ENCODE measurements at regions not wholly inside any gene's neighbourhood (a gene's known extent, or its start where the extent isn't known, plus 50 kb on each side); places are given as distances from the start of the nearest gene placed in this dataset.

GRCh38 chr3:117706037-117706436 lies 996.5 kb downstream of the TUSC7 start:
- Histone ChIP-seq H3K4me1 (peaks cover 0 to 6% (median 0%) of the 10 kb centered on the region in 3 donors), H3K9me3 (no peaks in the 10 kb centered on the region), H3K27ac (no peak overlapping the region), H3K36me3 (no peaks in the 10 kb centered on the region), H3K4me3 (no peak overlapping the region), H3K27me3 (no peaks in the 10 kb centered on the region)
- no peak for ATAC-seq
- TF ChIP-seq POLR2AphosphoS5 (IDR thresholded peaks at IDR 0.05), result no peak
- TF ChIP-seq POLR2A (IDR thresholded peaks at IDR 0.05), result no peak
- no peak for TF ChIP-seq CTCF (IDR thresholded peaks at IDR 0.05)
- TF ChIP-seq EP300 (IDR thresholded peaks at IDR 0.05), result no peak
- 25% methylated on average over 1 of the region's 1 CpG; no CpG with 5 or more reads in 1 of the 2 donors for WGBS, 2 donors (ENCODE audit: low coverage in 1 of 2)

GRCh38 chr3:117706756-117707155 lies 997.2 kb downstream of the TUSC7 start:
- Histone ChIP-seq H3K36me3 (no peaks in the 10 kb centered on the region), H3K27ac (no peak overlapping the region), H3K9me3 (no peaks in the 10 kb centered on the region), H3K4me3 (no peak overlapping the region), H3K4me1 (peaks cover 0 to 6% (median 0%) of the 10 kb centered on the region in 3 donors), H3K27me3 (no peaks in the 10 kb centered on the region)
- no peak for ATAC-seq
- TF ChIP-seq EP300 (IDR thresholded peaks at IDR 0.05) (no peak), POLR2AphosphoS5 (IDR thresholded peaks at IDR 0.05) (no peak), POLR2A (IDR thresholded peaks at IDR 0.05) (no peak), CTCF (IDR thresholded peaks at IDR 0.05) (no peak)
- 44 to 51% methylated on average over 2 of the region's 2 CpGs for WGBS, 2 donors (ENCODE audit: low coverage in 1 of 2)

GRCh38 chr3:117708601-117709000 lies 999.0 kb downstream of the TUSC7 start:
- Histone ChIP-seq H3K4me3 (no peak overlapping the region), H3K27ac (no peak overlapping the region), H3K4me1 (peaks cover 0 to 6% (median 0%) of the 10 kb centered on the region in 3 donors), H3K36me3 (no peaks in the 10 kb centered on the region), H3K9me3 (no peaks in the 10 kb centered on the region), H3K27me3 (no peaks in the 10 kb centered on the region)
- TF ChIP-seq EP300 (IDR thresholded peaks at IDR 0.05) (no peak), POLR2AphosphoS5 (IDR thresholded peaks at IDR 0.05) (no peak), POLR2A (IDR thresholded peaks at IDR 0.05) (no peak), CTCF (IDR thresholded peaks at IDR 0.05) (no peak)
- no peak for ATAC-seq
- 85 to 97% methylated on average over 3 of the region's 3 CpGs for WGBS, 2 donors (ENCODE audit: low coverage in 1 of 2)

GRCh38 chr3:117709108-117709507 lies 999.5 kb downstream of the TUSC7 start:
- WGBS, 2 donors (ENCODE audit: low coverage in 1 of 2), result 84 to 100% methylated on average over 1 to 2 of the region's 2 CpGs
- ATAC-seq, result no peak
- Histone ChIP-seq H3K27me3 (no peaks in the 10 kb centered on the region), H3K9me3 (no peaks in the 10 kb centered on the region), H3K36me3 (no peaks in the 10 kb centered on the region), H3K4me1 (peaks cover 0 to 6% (median 0%) of the 10 kb centered on the region in 3 donors), H3K27ac (no peak overlapping the region), H3K4me3 (no peak overlapping the region)
- TF ChIP-seq POLR2AphosphoS5 (IDR thresholded peaks at IDR 0.05) (no peak), CTCF (IDR thresholded peaks at IDR 0.05) (no peak), POLR2A (IDR thresholded peaks at IDR 0.05) (no peak), EP300 (IDR thresholded peaks at IDR 0.05) (no peak)

GRCh38 chr3:117710501-117710900 lies 1000.9 kb downstream of the TUSC7 start:
- TF ChIP-seq POLR2AphosphoS5 (IDR thresholded peaks at IDR 0.05) (no peak), CTCF (IDR thresholded peaks at IDR 0.05) (no peak), POLR2A (IDR thresholded peaks at IDR 0.05) (no peak), EP300 (IDR thresholded peaks at IDR 0.05) (no peak)
- Histone ChIP-seq H3K4me3 (no peak overlapping the region), H3K9me3 (no peaks in the 10 kb centered on the region), H3K4me1 (peaks cover 0 to 6% (median 0%) of the 10 kb centered on the region in 3 donors), H3K27me3 (no peaks in the 10 kb centered on the region), H3K36me3 (no peaks in the 10 kb centered on the region), H3K27ac (no peak overlapping the region)
- WGBS, 2 donors (ENCODE audit: low coverage in 1 of 2), result 83 to 100% methylated on average over 1 of the region's 1 CpG
- ATAC-seq, result no peak
